GM20431 (cell line): ENCODE measurements at regions not wholly inside any gene's neighbourhood (a gene's known extent, or its start where the extent isn't known, plus 50 kb on each side); places are given as distances from the start of the nearest gene placed in this dataset.
"Not testable (repeated sequence)": the region's sequence is repeated elsewhere in the genome, so short reads cannot be mapped to it uniquely, and the experiment has no call there.

Experiments
- in situ Hi-C: fragments of 300-500 bp; cut with MseI, MboI; formaldehyde crosslinking; loops from one replicate; pipeline ENCODE4 v1.15.0; 2020; ENCODE audit warnings: low sequenced_read_pairs; ENCODE audit not compliant: unreplicated experiment

GRCh38 chr18:21928925-21929324, 188.3 kb downstream of the MIB1 start:
- in situ Hi-C loops, result no loop called here

DNA sequence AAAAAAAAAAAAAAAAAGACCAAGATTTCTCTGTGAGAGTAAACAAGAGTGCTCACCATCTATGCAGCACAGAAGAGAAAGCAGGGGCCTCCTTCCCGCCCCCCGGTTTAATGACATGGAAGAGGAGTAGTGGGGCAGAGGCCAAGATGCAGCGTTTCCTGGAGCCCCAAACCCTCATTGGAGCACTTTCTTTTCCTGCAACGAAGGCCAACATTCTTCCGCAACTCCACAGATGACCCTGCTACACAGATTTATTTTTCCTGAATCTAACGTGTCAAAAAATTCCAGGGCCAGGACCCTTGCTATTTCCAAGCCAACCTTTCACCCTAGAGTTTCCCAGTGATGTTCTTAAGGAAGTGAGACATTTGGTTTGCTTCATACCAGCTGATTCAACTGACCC, 189.6 kb downstream of the MIB1 start:
- in situ Hi-C loops, result no loop called here

DNA sequence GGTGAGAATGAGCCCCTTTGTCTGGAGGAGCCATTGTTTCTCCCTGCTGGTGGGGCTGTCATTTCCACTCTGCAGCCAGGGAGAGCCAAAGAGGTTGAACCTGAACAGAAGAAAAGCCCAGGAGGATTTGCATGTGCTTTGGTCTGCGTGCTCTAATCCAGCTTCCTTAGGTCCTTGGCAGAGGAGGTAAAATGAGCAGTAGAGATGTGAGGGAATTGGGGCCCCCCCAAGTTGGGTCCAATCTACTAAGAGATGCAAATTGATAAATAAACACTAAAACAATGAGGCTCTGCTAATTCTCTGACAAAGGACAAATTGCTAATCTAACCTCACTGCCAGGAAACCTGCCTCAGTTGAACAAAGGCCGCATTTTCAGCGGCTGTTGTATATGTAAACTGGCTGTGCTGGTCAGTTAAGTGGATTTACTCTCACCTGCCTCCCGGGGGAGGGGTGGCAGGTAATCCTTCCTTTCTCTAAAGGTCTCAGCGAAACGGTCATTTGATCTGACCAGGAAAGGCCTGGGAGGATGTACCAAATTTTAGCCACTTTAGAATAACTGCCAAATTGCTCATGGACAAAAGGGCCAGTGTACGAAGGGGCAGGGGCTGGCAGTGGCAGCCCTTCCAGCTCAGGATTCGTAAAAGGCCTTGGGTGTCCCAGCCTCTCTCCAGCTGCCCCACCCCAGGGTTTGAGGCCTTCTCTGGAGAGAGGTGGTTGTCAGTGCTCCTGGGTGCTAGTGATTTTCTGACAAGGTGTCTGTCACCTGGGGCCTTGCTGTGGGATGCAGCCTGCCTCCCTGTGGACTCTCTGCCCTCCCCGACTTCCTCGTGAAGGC, 193.6 kb downstream of the MIB1 start:
- in situ Hi-C loops, result no loop called here

DNA sequence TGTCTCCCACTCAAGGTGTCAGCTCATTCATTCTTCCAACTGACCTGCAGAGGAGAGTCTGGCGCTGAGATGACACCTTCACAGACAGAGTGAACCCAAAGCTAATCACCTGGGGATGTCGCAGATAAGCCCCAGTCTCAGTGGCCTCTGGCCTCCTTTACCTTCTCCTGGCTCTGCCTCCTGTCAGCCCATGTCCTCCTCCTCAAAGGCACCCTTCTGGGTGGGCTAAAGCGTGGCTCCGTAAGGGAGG, 194.1 kb downstream of the MIB1 start:
- in situ Hi-C loops, result no loop called here

DNA sequence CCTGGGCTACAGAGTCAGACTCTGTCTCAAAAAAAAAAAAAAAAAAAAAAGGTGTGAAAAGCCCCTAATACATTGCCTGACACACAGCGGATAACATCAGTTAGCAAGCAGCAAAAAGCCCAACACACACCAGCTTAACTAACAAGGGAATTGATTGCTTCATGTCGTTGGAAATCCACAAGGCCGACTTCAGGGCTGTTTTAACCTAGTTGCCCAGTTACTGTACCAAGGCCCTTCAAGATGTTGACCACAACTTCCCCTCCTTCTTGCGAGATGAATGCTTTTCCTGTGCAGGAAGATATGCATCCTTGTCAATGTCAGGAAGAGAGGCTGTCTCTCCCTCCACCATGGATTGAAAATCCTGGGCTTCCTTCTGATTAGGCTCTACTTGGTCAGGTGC, 202.9 kb downstream of the MIB1 start:
- in situ Hi-C loops, result no loop called here

DNA sequence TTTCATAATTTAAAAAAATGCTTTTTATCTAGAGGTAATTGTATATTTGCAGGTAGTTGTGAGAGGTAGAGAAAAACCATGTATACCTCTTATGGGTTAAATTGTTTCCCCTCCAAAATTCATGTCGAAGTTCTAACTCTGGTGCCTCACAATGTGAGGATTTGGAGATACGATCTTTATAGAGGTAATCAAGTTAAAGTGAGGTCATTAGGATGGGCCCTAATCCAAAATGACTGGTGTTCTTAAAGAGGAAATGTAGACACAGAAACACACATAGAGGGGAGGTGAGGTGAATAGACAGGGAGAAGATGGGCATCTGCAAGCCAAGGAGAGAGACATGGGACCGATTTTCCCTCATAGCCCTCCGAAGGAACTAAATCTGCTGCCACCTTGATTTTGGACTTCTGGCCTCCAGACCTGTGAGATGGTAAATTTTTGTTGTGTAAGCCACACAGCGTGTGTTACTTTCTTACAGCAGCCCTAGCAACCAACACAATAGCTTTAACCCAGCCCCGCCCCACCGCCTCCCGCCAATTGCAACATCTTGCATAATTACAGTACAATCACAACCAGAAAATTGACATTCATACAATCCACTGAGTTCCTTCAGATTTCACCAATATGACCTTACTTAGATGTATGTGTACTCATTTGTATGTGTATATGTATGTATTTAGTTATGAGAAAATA, 208.9 kb downstream of the MIB1 start:
- in situ Hi-C loops, result loop anchor here (25.0 kb wide), 1 partner anchor 762 kb away; no protein-coding TSS in a partner anchor

DNA sequence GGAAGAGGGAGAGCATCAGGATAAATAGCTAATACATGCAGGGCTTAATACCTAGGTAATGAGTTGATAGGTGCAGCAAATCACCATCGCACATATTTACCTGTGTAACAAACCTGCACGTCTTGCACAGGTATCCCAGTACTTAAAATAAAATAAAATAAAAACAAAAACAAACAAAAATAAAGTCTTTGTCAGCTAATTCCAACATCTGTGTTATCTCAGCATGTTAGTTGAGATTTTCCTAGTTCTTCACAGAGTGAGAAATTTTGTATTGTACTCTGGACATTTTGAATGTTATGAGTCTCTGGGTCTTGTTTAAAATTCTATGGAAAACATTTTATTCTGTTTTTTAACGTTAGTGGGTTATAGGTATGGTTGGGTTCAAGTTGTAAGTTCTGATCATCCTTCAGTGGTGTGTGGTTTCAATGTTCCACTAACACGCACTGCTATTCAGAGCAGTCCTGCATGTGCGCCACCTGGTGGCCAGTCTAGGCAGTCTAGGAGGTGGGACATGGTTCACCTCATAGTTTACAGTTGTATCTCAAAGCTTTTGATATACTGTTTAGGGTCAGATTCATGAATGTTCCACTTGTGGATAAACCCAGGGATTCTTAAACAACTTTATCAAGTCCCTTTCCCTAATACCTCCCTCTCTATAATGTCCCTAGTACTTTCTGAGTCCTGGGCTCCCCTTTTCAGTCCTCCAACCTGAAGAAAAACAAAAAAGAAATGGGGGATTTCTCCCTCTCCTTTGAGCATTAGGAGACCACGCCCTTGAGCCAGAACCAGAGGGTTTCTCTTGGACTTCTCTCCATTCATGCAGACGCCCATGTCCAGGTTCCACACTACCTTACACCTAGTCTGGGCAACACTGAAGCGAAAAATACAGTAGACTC, 213.4 kb upstream of the GATA6 start:
- in situ Hi-C loops, result loop anchor here (25.0 kb wide), 1 partner anchor 769 kb away; no protein-coding TSS in a partner anchor

DNA sequence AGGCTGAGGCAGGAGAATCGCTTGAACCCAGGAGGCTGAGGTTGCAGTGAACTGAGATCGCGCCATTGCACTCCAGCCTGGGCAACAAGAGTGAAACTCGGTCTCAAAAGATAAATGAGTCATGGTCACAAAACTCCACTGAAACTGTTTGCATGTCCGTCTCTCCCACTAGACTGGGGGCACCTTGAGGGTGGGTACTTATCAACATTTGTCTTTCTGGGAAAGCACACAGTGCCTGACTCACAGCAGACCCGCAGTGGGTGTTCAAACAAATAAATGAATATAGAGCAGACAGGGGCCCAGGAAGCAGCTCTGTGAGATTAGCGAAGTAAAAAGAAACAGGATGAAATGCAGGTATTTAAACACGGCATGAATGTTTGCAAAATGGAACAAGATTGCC, 211.1 kb upstream of the GATA6 start:
- in situ Hi-C loops, result loop anchor here (25.0 kb wide), 1 partner anchor 771 kb away; no protein-coding TSS in a partner anchor

GRCh38 chr18:21958707-21959450, 210.5 kb upstream of the GATA6 start:
- in situ Hi-C loops, result loop anchor here (25.0 kb wide), 1 partner anchor 772 kb away; no protein-coding TSS in a partner anchor

DNA sequence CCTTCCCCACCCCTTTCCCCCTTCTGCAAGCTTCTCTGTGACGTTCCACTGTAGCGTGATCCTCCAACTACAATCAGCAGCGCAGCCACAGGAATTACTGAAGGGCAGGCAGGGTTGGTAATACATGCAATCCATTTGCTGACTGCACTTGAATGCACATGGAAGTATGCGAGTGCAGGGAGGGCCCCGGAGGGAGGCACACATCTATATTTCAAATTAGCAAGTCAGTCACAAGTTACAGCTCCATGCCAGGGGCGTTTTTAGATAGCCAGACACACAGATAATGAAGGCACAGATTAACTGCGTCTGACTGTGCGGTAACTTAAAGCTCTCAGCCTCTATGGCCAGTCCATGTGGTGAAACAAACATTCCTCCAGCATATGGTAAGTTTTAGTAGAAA, 209.2 kb upstream of the GATA6 start:
- in situ Hi-C loops, result loop anchor here (25.0 kb wide), 1 partner anchor 773 kb away; no protein-coding TSS in a partner anchor

DNA sequence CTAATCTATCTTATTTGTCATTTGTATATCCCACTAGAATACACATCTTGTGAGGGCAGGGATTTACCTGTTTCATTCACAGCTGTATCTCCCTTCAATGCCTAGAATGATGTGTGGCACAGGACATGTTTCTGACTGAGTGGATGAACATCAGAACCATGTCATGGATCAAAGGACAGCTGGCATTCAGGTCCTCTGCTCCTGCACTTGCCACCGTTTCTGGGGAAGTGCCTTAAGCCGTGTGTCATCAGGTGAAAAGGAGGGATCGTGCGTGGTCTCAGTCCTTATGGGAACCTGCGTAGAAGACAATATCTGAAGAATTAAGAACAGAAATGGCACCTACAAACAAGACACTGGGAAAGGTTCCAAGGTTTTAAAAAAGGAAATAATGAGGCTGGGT, 206.1 kb upstream of the GATA6 start:
- in situ Hi-C loops, result loop anchor here (25.0 kb wide), 1 partner anchor 776 kb away; no protein-coding TSS in a partner anchor

GRCh38 chr18:21968338-21968737, 201.1 kb upstream of the GATA6 start:
- in situ Hi-C loops, result loop anchor here (25.0 kb wide), 1 partner anchor 781 kb away; no protein-coding TSS in a partner anchor

GRCh38 chr18:21972281-21972680, 197.1 kb upstream of the GATA6 start:
- in situ Hi-C loops, result loop anchor here (25.0 kb wide), 1 partner anchor 785 kb away; no protein-coding TSS in a partner anchor

- in situ Hi-C loops, result not testable (repeated sequence)
Measured at GRCh38 chr18:21975954-21976353, 193.4 kb upstream of the GATA6 start.

GRCh38 chr18:21978546-21979170, 190.7 kb upstream of the GATA6 start:
- in situ Hi-C loops, result no loop called here

DNA sequence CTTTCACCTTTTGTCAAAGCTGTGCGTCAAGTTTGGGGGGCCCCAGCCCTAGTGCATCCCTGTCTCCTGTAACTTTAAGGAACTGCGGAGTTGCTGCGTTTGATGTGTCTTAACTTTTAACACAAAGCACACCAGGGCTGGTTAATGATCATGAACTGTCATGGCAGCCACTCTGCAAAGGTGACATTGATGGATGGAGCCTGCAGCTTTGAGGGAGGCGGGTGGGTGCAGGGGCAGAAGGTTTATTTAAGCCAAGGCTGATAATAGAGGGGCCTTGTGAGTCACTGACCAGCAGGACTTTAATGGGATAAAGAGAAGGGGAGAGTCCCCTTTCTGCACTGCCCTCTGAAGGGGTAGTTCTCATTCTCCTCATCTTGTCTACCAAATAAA, 190.2 kb upstream of the GATA6 start:
- in situ Hi-C loops, result no loop called here

DNA sequence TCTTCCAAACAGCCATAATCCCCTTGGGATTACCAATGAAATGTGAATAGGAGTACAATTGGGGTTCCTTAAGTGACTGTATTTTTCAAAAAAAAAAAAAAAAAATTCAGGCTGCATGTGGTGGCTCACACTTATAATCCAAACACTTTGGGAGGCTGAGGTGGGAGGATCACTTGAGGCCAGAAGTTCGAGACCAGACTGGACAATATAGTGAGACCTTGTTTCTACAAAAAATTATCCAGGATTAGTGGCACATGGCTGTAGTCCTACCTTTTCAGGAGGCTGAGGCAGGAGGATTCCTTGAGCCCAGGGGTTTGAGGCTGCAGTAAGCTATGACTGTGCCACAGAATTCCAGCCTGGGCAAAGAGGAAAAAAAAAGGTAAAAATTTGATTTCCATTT, 189.6 kb upstream of the GATA6 start:
- in situ Hi-C loops, result no loop called here

DNA sequence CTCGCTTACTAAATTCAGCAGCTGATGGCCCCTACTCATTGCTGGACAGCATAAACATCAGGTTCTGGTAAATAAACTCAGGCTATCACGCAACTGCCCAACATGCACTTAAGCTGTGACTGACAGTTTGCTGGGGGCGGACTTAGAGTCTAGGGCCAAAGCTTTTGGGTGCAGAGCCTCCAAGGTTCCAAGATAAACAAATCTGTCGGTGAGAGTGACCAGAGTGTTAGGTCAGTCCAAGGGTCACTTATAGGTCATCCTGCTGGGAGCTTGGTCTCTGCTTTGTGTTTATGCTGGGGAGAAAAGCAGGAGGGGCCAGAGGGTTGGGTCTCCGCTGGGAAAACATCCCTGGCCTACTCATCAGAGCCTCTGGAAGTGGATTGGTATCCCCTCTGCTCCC, 188.6 kb upstream of the GATA6 start:
- in situ Hi-C loops, result no loop called here

DNA sequence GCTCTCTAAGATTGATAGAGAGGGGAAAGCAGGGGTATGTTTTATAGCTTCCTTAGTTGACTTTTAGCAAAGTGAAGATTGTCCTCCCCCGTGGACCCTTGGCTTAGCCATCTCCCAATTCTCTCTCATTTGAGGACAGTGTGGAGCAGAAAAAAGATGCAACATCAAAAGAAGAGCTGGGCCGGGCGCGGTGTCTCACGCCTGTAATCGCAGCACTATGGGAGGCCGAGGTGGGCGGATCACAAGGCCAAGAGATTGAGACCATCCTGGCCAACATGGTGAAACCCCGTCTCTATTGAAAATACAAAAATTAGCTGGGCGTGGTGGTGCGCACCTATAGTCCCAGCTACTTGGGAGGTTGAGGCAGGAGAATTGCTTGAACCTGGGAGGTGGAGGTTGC, 187.9 kb upstream of the GATA6 start:
- in situ Hi-C loops, result not testable (repeated sequence)
